ENCODE measurements at regions not wholly inside any gene's neighbourhood (a gene's known extent, or its start where the extent isn't known, plus 50 kb on each side); places are given as distances from the start of the nearest gene placed in this dataset.

- Mint-ChIP-seq H3K9me3 (peaks cover 17% of the 10 kb centered on the region), H3K4me3 (no peak overlapping the region), H3K36me3 (ENCODE audit: low read depth) (peaks cover 16% of the 10 kb centered on the region), H3K27me3 (ENCODE audit: insufficient read depth, low read depth, poor library complexity) (peaks cover 6% of the 10 kb centered on the region), H3K27ac (no peak overlapping the region), H3K4me1 (peaks cover 13% of the 10 kb centered on the region)
- no peak overlapping the region for H3K4me2 ChIP-seq
- peaks cover 18% of the 10 kb centered on the region; the same call in 1 of the 2 replicates for H3K9me2 ChIP-seq (ENCODE audit: insufficient read depth)
- no peak for TF ChIP-seq EZH2phosphoT487 (IDR thresholded peaks at IDR 0.05; ENCODE audit: unreplicated experiment)
- no peak for TF ChIP-seq ZNF331 (CRISPR knock-in tag; IDR thresholded peaks at IDR 0.05; ENCODE audit: low read depth)
- TF ChIP-seq ETS1 (IDR thresholded peaks at IDR 0.05) = no peak
- no peak for TF ChIP-seq POLR2AphosphoS5 (IDR thresholded peaks at IDR 0.05; ENCODE audit: low read depth)
- no peak for TF ChIP-seq JUNB (IDR thresholded peaks at IDR 0.05; ENCODE audit: unreplicated experiment)
- TF ChIP-seq REST (IDR thresholded peaks at IDR 0.05; ENCODE audit: unreplicated experiment) = no peak
- no peak for TF ChIP-seq CTCF (conservative IDR thresholded peaks at IDR 0.05; ENCODE audit: low read depth in 2 of 2)
- TF ChIP-seq ZNF462 (CRISPR knock-in tag; IDR thresholded peaks at IDR 0.05) = no peak
- TF ChIP-seq ZNF114 (CRISPR knock-in tag; IDR thresholded peaks at IDR 0.05) = no peak
- TF ChIP-seq EZH2 (IDR thresholded peaks at IDR 0.05; ENCODE audit: low read depth, unreplicated experiment) = no peak
- no peak for TF ChIP-seq CREB1 (CRISPR knock-in tag; IDR thresholded peaks at IDR 0.05; ENCODE audit: low read depth)
- TF ChIP-seq STAT1 (IDR thresholded peaks at IDR 0.05; ENCODE audit: unreplicated experiment) = no peak
- no peak for TF ChIP-seq NANOG (IDR thresholded peaks at IDR 0.05; ENCODE audit: borderline replicate concordance)
- ATAC-seq = no peak
- H3K79me2 ChIP-seq (replicated peaks; ENCODE audit: insufficient read depth) = no peaks in the 10 kb centered on the region
- peaks cover 6% of the 10 kb centered on the region; the same call in 1 of the 2 replicates for H3K4me1 ChIP-seq (ENCODE audit: insufficient read depth)
- no peaks in the 10 kb centered on the region for H3K27me3 ChIP-seq (ENCODE audit: insufficient read depth)
- H3F3A ChIP-seq (replicated peaks; ENCODE audit: low read depth) = peaks cover 8% of the 10 kb centered on the region; the same call in 1 of the 2 replicates
- no peak overlapping the region for H3K4me3 ChIP-seq
- no peak for DNase-seq (ENCODE audit: low spot score)
- peaks cover 6% of the 10 kb centered on the region for H3K36me3 ChIP-seq (ENCODE audit: insufficient read depth)
- no peak overlapping the region for H3K27ac ChIP-seq (ENCODE audit: low read depth)
- no peak overlapping the region for H2AFZ ChIP-seq
- H4K20me1 ChIP-seq (replicated peaks; ENCODE audit: insufficient read depth) = no peaks in the 10 kb centered on the region
Observed at GRCh38 chr5:34551911-34552433, 104.2 kb upstream of the RAI14 start.

All from GM23338 (cell line).